ENCODE measurements at regions not wholly inside any gene's neighbourhood (a gene's known extent, or its start where the extent isn't known, plus 50 kb on each side); places are given as distances from the start of the nearest gene placed in this dataset.

DNA sequence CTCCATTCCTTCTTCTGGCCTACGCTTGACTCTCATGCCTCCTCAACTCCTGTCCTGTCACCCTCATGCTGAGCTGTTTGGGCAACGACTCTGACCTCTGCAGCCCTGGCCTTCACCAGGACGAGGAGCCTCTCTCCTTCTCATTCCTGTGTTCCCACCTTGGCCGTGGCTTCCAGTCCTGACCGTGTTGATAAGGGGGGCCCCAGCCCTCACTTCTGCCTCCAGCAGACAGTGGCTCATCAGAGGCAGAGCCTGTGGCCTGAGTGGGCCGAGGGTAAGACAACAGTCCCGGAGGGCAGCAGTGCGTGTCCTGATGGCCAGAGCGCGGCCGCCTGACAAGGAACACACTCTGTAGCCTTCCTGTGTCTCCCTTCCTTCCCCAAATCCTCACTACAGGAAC, 61.7 kb upstream of the UBE3C start:
- 96% methylated on average over 10 of the region's 11 CpGs; no CpG with 5 or more reads in 1 of the 2 experiments for WGBS, 2 experiments (ENCODE audit: extremely low coverage in 1 of 2, insufficient coverage in 1 of 2, insufficient read length in 1 of 2, insufficient replicate concordance in 2 of 2, low coverage in 1 of 2, low lambda C conversion rate in 2 of 2, missing lambda C conversion rate in 1 of 2)
- ChIA-PET CTCF (ENCODE audit: partially characterized antibody) (no interaction called here), POLR2A (ENCODE audit: partially characterized antibody) (no interaction called here)
- FAIRE-seq (no peak), DNase-seq (ENCODE audit: low read depth in 1 of 2, low spot score in 2 of 2) (no peak)
- Histone ChIP-seq H3K79me2 (ENCODE audit: control insufficient read depth in 1 of 2, insufficient read depth in 2 of 2, low read length in 2 of 2) (no peaks in the 10 kb centered on the region), H3K27me3 (replicated peaks in 1 of 4; ENCODE audit: control insufficient read depth in 3 of 4, extremely low read depth in 1 of 4, insufficient read depth in 3 of 4, low read length in 3 of 4) (peaks cover 0 to 18% (median 9%) of the 10 kb centered on the region in 4 experiments; a peak in 5 of 7 replicates), H4K5ac (ENCODE audit: insufficient read length, low read depth, low read length) (no peak overlapping the region), H3K27ac (ENCODE audit: low read depth, low read length) (no peak overlapping the region), H2BK15ac (ENCODE audit: low read length) (no peak overlapping the region), H3K36me3 (ENCODE audit: control insufficient read depth in 2 of 4, insufficient read depth in 4 of 4, low read length in 3 of 4) (no peaks in the 10 kb centered on the region), H3K56ac (replicated peaks; ENCODE audit: insufficient read length, low read depth, low read length) (no peak overlapping the region), H2AFZ (ENCODE audit: low read length) (no peak overlapping the region), H2BK5ac (ENCODE audit: low read depth, low read length) (no peak overlapping the region), H3K79me1 (ENCODE audit: low read depth, low read length) (no peaks in the 10 kb centered on the region), H3K18ac (ENCODE audit: extremely low read depth, low read length) (no peak overlapping the region), H3K9ac (replicated peaks in 1 of 4; ENCODE audit: extremely low read depth in 1 of 4, low read depth in 3 of 4, low read length in 3 of 4) (no peak overlapping the region), H2BK20ac (ENCODE audit: low read length) (no peak overlapping the region), H3K23me2 (ENCODE audit: low read depth, low read length) (peaks cover 4% of the 10 kb centered on the region; the same call in 1 of the 2 replicates), H3K4me1 (replicated peaks in 1 of 4; ENCODE audit: control insufficient read depth in 3 of 4, insufficient read depth in 4 of 4, low read length in 3 of 4) (peaks cover 0 to 9% (median 5%) of the 10 kb centered on the region in 4 experiments; a peak in 4 of 7 replicates), H4K8ac (ENCODE audit: extremely low read depth, insufficient read depth, low read length) (no peak overlapping the region), H4K91ac (replicated peaks; ENCODE audit: insufficient read length, low read length) (no peak overlapping the region), H3K14ac (ENCODE audit: insufficient read length) (no peak overlapping the region), H3K23ac (ENCODE audit: insufficient read length) (no peak overlapping the region), H4K20me1 (replicated peaks in 1 of 2; ENCODE audit: control insufficient read depth in 1 of 2, insufficient read depth in 2 of 2, low read length in 2 of 2) (no peaks in the 10 kb centered on the region), H2BK12ac (ENCODE audit: low read depth, low read length) (no peak overlapping the region), H3K4me2 (ENCODE audit: insufficient read depth in 1 of 2, low read depth in 2 of 2, low read length in 2 of 2) (no peak overlapping the region), H3K9me3 (ENCODE audit: insufficient read depth in 2 of 2, low read depth in 1 of 2, low read length in 1 of 2) (peaks cover 0 to 4% of the 10 kb centered on the region in 2 experiments; a peak in 1 of 4 replicates), H2BK120ac (replicated peaks; ENCODE audit: low read depth, low read length) (no peak overlapping the region), H2AK5ac (ENCODE audit: low read depth, low read length) (no peak overlapping the region), H3K4me3 (ENCODE audit: extremely low read depth in 1 of 4, insufficient read depth in 2 of 4, low read depth in 3 of 4, low read length in 4 of 4) (no peak overlapping the region), H3K4ac (replicated peaks; ENCODE audit: insufficient read length, low read depth, low read length) (no peak overlapping the region)
- TF ChIP-seq POLR2AphosphoS5 (IDR thresholded peaks at IDR 0.05; ENCODE audit: low read depth, low read length), result no peak
- no peak for TF ChIP-seq SIN3A (conservative IDR thresholded peaks at IDR 0.05 in 1 of 2, IDR thresholded peaks at IDR 0.05 in 1 of 2; ENCODE audit: low read depth in 1 of 2, low read length in 2 of 2)
- no peak for TF ChIP-seq RXRA (IDR thresholded peaks at IDR 0.05; ENCODE audit: insufficient read depth, low read depth, low read length)
- no peak for TF ChIP-seq CEBPB (IDR thresholded peaks at IDR 0.05; ENCODE audit: low read depth, low read length)
- no peak for TF ChIP-seq FOSL1 (IDR thresholded peaks at IDR 0.05; ENCODE audit: insufficient read depth, low read depth, low read length)
- no peak for TF ChIP-seq JUND (IDR thresholded peaks at IDR 0.05; ENCODE audit: low read length)
- no peak for TF ChIP-seq JUN (IDR thresholded peaks at IDR 0.05; ENCODE audit: low read depth, low read length)
- TF ChIP-seq GABPA (IDR thresholded peaks at IDR 0.05; ENCODE audit: borderline replicate concordance, insufficient read depth, low read length), result no peak
- no peak for TF ChIP-seq CTBP2 (IDR thresholded peaks at IDR 0.05; ENCODE audit: borderline replicate concordance, insufficient read depth, insufficient read length, low read length)

Data from H1 (cell line).